ENCODE measurements at regions not wholly inside any gene's neighbourhood (a gene's known extent, or its start where the extent isn't known, plus 50 kb on each side); places are given as distances from the start of the nearest gene placed in this dataset.
"Not testable (repeated sequence)": the region's sequence is repeated elsewhere in the genome, so short reads cannot be mapped to it uniquely, and the experiment has no call there.

DNA sequence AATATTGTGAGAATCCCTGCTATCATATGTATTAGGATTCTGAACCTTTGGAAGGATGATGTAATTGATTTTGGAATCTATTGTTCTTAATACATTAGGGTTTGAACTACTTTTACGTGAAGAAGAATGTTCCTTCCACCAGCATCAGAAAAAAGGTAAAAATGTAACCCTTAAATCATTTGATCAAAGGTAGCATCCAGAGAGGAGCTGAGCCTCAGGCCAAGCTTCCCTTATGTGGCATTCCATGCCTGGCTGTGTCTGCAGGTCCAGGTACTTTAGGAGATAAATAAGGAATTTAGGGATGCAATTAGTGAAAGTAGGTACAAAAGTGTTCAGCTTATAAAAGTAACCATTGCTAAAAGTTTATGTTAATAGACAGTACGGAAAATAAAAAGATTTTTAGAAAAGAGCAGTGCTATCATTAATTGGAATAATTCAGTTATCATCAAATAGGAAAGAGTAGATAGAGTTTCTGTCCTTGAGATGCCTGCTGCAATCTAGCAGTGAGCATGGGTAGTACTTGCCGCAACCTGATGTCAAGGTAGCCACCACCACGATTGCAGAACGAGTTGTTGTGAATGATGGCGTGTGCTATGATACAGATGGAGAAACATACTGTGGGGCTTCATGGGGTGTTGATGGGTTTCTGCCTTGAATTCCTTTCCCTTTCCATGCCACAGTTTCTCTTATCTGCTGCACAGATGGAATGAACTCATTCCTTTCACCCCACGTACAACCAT lies 228.8 kb downstream of the GATA3 start:
- no peak for DNase-seq (ENCODE audit: low read depth)

DNA sequence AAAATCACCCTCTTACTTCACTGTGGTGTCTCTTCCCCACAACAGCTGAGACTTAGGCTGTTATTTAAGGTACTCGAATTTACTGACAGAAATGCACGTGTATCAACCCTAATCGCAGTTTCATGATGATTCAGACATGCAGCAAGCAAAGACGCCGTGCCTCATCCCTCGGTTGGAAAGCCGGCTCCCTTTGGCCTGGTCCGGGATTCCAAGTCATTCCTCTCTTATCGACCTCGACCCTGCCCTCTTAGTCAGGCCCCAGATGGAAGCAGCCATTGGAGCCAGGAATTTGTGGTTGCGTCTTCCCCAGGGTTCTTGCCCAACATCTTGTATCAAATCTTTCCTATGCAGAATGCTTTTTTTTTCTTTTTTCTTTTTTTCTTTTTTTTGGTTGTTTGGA lies 229.5 kb downstream of the GATA3 start:
- no peak for DNase-seq (ENCODE audit: low read depth)

- not testable (repeated sequence) for DNase-seq (ENCODE audit: low read depth)
Observed at GRCh38 chr10:8285970-8286369, 231.5 kb downstream of the GATA3 start.

GRCh38 chr10:8288600-8288999 lies 234.1 kb downstream of the GATA3 start:
- DNase-seq (ENCODE audit: low read depth): no peak

GRCh38 chr10:8289186-8289924 lies 234.9 kb downstream of the GATA3 start:
- no peak for DNase-seq (ENCODE audit: low read depth)

- DNase-seq (ENCODE audit: low read depth): no peak
Observed at GRCh38 chr10:8294779-8295178, 240.3 kb downstream of the GATA3 start.

DNA sequence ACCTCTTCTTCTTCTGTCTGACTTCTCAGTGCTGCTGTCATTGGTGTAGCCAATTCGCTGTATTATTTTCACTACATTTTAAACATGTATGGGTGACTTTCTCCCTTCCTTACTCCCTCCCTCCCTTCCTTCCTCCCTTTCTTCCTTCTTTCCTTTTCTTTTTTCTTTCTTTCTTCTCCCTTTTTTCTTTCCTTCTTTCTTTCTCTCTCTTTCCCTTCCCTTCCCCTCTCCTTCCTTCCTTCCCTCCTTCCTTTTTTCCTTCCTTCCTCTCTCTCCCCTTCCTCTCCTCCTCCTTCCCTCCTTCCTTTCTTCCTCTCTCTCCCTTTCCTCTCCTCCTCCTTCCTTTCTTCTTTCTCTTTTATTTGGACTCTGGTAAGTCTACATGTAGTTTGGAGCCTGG lies 240.8 kb downstream of the GATA3 start:
- no peak for DNase-seq (ENCODE audit: low read depth)

GRCh38 chr10:8296090-8296733 lies 241.7 kb downstream of the GATA3 start:
- DNase-seq (ENCODE audit: low read depth): no peak

DNA sequence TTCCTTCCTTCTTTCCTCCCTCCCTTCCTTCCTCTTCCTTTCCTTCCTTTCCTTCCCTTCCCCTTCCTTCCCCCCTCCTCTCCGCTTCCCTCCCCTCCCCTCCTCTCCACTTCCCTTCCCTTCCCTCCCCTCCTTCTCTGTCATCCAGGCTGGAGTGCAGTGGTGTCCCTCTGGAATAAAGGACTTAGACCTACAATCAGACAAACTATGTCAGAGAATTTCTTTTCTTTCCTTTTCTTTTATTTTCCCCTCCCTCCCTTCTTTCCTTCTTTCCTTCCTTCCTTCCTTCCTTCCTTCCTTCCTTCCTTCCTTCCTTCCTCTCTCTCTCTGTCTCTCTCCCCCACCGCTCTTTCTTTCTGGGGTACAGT lies 242.2 kb downstream of the GATA3 start:
- no peak for DNase-seq (ENCODE audit: low read depth)

GRCh38 chr10:8297107-8297506 lies 242.6 kb downstream of the GATA3 start:
- no peak for DNase-seq (ENCODE audit: low read depth)

- DNase-seq (ENCODE audit: low read depth): no peak
Observed at GRCh38 chr10:8297959-8298358, 243.5 kb downstream of the GATA3 start.

DNA sequence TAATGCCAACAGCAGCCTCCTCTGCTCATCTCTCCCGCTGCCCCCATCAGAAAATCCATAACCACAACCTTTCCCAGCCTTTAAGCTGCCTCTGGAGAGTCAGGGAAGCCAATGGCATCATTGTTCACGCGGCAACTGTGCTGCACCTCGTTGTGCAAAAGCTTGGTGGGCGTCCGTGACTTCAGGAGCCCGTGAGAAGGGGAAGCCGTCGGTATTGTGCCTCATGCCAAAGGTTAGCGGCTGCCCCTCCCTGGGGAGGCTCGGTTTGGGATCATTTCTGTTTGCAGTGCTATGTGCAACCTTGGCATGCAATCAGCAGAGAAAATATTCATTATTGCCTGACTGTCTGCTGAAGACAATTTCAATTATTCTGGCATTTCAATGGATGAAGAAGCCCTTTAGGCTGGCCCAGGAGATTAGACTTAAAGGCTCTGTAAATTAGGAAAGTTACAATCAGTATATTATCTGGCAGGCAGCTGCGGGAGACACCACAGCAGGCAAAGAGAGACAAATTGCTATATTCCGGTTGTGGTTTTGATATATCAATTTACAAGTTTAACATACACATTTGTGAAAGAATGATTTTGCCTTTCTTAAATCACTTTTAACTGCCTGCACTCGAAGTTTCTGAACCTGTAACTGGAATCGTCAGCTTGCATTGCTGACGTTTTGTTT lies 244.5 kb downstream of the GATA3 start:
- no peak for DNase-seq (ENCODE audit: low read depth)

- no peak for DNase-seq (ENCODE audit: low read depth)
Observed at GRCh38 chr10:8300925-8301324, 246.4 kb downstream of the GATA3 start.

GRCh38 chr10:8301333-8301732 lies 246.8 kb downstream of the GATA3 start:
- DNase-seq (ENCODE audit: low read depth): no peak

DNA sequence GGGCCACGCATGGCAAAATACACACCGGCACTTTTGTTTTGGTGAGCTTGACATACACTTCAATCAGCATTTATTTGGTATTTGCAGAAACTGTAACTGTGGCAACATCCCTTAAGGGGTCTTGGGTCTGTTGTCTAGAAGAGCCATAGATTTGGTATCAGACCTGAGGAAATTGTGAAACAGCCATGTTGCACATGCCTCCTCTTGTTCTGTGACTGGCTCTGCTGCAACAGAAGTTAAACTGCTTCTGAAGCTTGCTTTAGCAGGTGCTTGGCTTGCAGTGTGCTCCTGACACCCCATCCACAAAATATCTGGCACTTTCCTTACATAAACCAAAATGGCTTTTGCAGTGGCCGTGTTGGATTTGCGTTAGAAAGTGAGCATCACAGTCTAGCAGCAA lies 247.3 kb downstream of the GATA3 start:
- no peak for DNase-seq (ENCODE audit: low read depth)

GRCh38 chr10:8302565-8302964 lies 248.1 kb downstream of the GATA3 start:
- no peak for DNase-seq (ENCODE audit: low read depth)

- no peak for DNase-seq (ENCODE audit: low read depth)
Observed at GRCh38 chr10:8304861-8305260, 250.4 kb downstream of the GATA3 start.

- DNase-seq (ENCODE audit: low read depth): no peak
Observed at GRCh38 chr10:8305876-8306652, 251.6 kb downstream of the GATA3 start.

DNA sequence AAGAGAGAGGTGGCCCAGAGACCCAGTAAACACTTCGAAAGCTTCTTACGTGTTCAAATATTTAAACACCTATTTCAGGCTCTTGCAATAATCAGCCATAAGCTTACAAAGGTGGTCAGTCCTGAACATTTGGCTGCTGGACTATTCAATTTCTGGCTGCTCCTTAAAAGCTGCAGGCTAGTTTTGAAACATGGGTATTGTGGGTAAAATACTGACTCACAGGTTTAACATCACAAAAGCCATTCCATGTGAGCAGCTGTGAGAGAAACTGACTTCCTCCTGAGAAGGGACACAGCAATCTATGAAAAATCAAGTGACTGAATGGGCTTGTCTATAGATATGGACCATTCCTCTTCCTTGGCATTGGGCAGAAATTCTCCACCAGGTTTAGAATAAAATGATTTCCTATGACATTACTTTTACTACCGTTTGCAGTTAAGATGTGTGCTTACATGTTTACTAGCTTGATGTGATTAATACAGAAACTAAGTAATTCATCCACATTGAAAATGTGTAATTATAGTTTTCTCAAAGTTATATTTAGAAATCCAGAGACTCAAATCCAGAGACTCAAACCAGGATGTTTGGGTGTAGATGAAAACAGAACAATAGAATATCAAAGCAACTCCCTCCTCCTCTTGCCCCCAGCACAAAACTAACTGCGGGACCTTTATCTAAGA lies 252.3 kb downstream of the GATA3 start:
- no peak for DNase-seq (ENCODE audit: low read depth)

DNA sequence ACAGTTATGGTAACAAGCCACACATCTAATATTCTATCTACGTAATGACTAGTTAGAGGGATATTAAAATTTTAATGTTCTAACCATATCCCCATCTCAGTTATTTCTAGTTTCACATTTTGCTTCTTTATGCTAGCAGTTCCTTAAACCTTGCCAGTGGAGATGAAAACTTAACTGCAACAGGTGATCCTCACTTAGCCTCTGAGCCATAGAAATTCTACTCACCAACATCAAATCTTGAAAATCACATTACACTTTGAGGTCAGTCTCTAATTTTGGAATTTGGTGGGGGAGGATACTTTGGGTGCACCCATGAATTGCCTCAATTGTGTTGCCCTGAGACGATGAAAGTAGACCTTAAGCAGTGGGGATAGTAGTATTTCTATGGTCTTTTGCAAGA lies 256.4 kb downstream of the GATA3 start:
- DNase-seq (ENCODE audit: low read depth): no peak

DNA sequence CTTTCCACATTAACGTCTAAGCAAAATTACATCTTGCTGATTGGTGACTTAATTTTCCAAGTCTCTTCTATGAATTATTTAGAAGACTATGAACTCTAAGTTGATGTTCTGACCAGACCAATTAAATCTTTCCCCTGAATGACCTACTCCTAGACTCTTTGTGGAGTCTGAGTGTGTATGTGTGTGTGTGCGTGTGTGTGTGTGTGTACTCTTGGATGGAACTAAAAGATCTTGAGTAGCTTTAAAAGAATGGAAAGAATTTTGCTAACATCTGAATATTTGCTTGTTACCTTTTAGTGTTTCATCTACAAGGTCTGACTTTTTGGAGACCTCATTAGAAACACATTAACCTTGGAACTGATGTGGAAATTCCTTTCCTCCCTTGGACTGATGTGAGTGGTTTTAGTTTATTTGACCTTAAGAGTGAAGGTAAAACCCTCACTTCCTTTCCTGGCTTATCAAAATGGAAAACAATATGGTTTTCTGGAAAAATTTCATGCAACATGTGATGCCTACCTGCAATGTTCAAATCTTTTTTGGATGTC lies 257.1 kb downstream of the GATA3 start:
- no peak for DNase-seq (ENCODE audit: low read depth)
